ENCODE measurements at regions not wholly inside any gene's neighbourhood (a gene's known extent, or its start where the extent isn't known, plus 50 kb on each side); places are given as distances from the start of the nearest gene placed in this dataset.

GRCh38 chr15:66634540-66634939, 67.5 kb upstream of the SMAD6 start:
- Histone ChIP-seq H3K27me3 (ENCODE audit: control insufficient read depth, extremely low read depth, insufficient read depth, low read length) (peaks cover 19% of the 10 kb centered on the region), H4K20me1 (ENCODE audit: control insufficient read depth, extremely low read depth, insufficient read depth, low read length) (no peaks in the 10 kb centered on the region), H3K4me2 (ENCODE audit: control insufficient read depth, extremely low read depth, insufficient read depth, low read depth, low read length) (no peak overlapping the region), H3K9me1 (ENCODE audit: control insufficient read depth, extremely low read depth, insufficient read depth, low read length) (no peaks in the 10 kb centered on the region), H2AFZ (ENCODE audit: control insufficient read depth, low read length) (no peak overlapping the region), H3K4me1 (ENCODE audit: control insufficient read depth, extremely low read depth, insufficient read depth, low read length) (no peaks in the 10 kb centered on the region), H3K36me3 (ENCODE audit: control insufficient read depth in 2 of 2, extremely low read depth in 1 of 2, insufficient read depth in 2 of 2, low read length in 2 of 2) (no peaks in the 10 kb centered on the region), H3K9me3 (ENCODE audit: control insufficient read depth, low read depth, low read length) (no peaks in the 10 kb centered on the region), H3K79me2 (ENCODE audit: control insufficient read depth, insufficient read depth, low read length) (no peaks in the 10 kb centered on the region), H3K9ac (ENCODE audit: control insufficient read depth, extremely low read depth, insufficient read depth, low read length) (no peak overlapping the region), H3K27ac (ENCODE audit: control insufficient read depth, insufficient read depth, low read length) (no peak overlapping the region), H3K4me3 (ENCODE audit: control insufficient read depth in 2 of 3, extremely low read depth in 1 of 3, insufficient read depth in 2 of 3, low read depth in 1 of 3, low read length in 3 of 3) (no peak overlapping the region)
- no peak for FAIRE-seq
- TF ChIP-seq EZH2 (IDR thresholded peaks at IDR 0.05; ENCODE audit: low read length) (no peak), CTCF (optimal IDR thresholded peaks at IDR 0.05 in 1 of 3, IDR thresholded peaks at IDR 0.05 in 1 of 3, conservative IDR thresholded peaks at IDR 0.05 in 1 of 3; ENCODE audit: extremely low read depth in 1 of 3, insufficient read depth in 2 of 3, low read length in 3 of 3) (no peak)
- no peak for DNase-seq (ENCODE audit: low read depth, low spot score)
- dilution Hi-C loops (cut with MboI; ENCODE audit: extremely low pct_ligation_motif_present, low sequenced_read_pairs), result no loop called here

- Histone ChIP-seq H3K36me3 (ENCODE audit: control insufficient read depth in 2 of 2, extremely low read depth in 1 of 2, insufficient read depth in 2 of 2, low read length in 2 of 2) (no peaks in the 10 kb centered on the region), H3K9me1 (ENCODE audit: control insufficient read depth, extremely low read depth, insufficient read depth, low read length) (no peaks in the 10 kb centered on the region), H3K4me2 (ENCODE audit: control insufficient read depth, extremely low read depth, insufficient read depth, low read depth, low read length) (no peak overlapping the region), H3K9ac (ENCODE audit: control insufficient read depth, extremely low read depth, insufficient read depth, low read length) (no peak overlapping the region), H3K79me2 (ENCODE audit: control insufficient read depth, insufficient read depth, low read length) (no peaks in the 10 kb centered on the region), H2AFZ (ENCODE audit: control insufficient read depth, low read length) (no peak overlapping the region), H3K27ac (ENCODE audit: control insufficient read depth, insufficient read depth, low read length) (no peak overlapping the region), H3K9me3 (ENCODE audit: control insufficient read depth, low read depth, low read length) (no peaks in the 10 kb centered on the region), H4K20me1 (ENCODE audit: control insufficient read depth, extremely low read depth, insufficient read depth, low read length) (no peaks in the 10 kb centered on the region), H3K4me1 (ENCODE audit: control insufficient read depth, extremely low read depth, insufficient read depth, low read length) (no peaks in the 10 kb centered on the region), H3K4me3 (ENCODE audit: control insufficient read depth in 2 of 3, extremely low read depth in 1 of 3, insufficient read depth in 2 of 3, low read depth in 1 of 3, low read length in 3 of 3) (no peak overlapping the region), H3K27me3 (ENCODE audit: control insufficient read depth, extremely low read depth, insufficient read depth, low read length) (peaks cover 19% of the 10 kb centered on the region)
- dilution Hi-C loops (cut with MboI; ENCODE audit: extremely low pct_ligation_motif_present, low sequenced_read_pairs), result no loop called here
- no peak for FAIRE-seq
- DNase-seq (ENCODE audit: low read depth, low spot score), result no peak
- no peak for TF ChIP-seq CTCF (optimal IDR thresholded peaks at IDR 0.05 in 1 of 3, IDR thresholded peaks at IDR 0.05 in 1 of 3, conservative IDR thresholded peaks at IDR 0.05 in 1 of 3; ENCODE audit: extremely low read depth in 1 of 3, insufficient read depth in 2 of 3, low read length in 3 of 3)
- no peak for TF ChIP-seq EZH2 (IDR thresholded peaks at IDR 0.05; ENCODE audit: low read length)
Observed at GRCh38 chr15:66635006-66635405, 67.0 kb upstream of the SMAD6 start.
